Aorta (tissue), 5 donors: ENCODE measurements at regions not wholly inside any gene's neighbourhood (a gene's known extent, or its start where the extent isn't known, plus 50 kb on each side); places are given as distances from the start of the nearest gene placed in this dataset.
A peak's percentile ranks its signal among the peaks of the same experiment; 100 is the strongest.

Experiments used
- ATAC-seq: fragments of 200-7000 bp; cut with Tn5 transposase; one replicate; pipeline ENCODE4 v1.9.1; 2022; ENCODE audit warnings: moderate library complexity; ENCODE audit not compliant: low FRiP score
- DNase-seq, 2 donors: peaks; one replicate each; pipeline ENCODE4 v3.0.0-alpha.2; 2020
- H3K27ac ChIP-seq, 2 donors: one replicate each; pipeline ENCODE4 v1.5.1; 2013; ENCODE audit warnings: low read length in 2 of 2, mild to moderate bottlenecking in 2 of 2, moderate library complexity in 2 of 2, control low read depth in 1 of 2, inconsistent platforms in 1 of 2, low read depth in 1 of 2
- H3K27me3 ChIP-seq, 2 donors: one replicate each; pipeline ENCODE4 v1.6.1; 2013; ENCODE audit warnings: control low read depth in 1 of 2, low read length in 1 of 2, mild to moderate bottlenecking in 1 of 2, moderate library complexity in 1 of 2; ENCODE audit not compliant: insufficient read depth in 2 of 2, control insufficient read depth in 1 of 2
- H3K36me3 ChIP-seq, 2 donors: one replicate each; pipeline ENCODE4 v1.6.1; 2013; ENCODE audit warnings: control low read depth in 1 of 2, low read length in 1 of 2, mild to moderate bottlenecking in 1 of 2; ENCODE audit not compliant: insufficient read depth in 2 of 2, control insufficient read depth in 1 of 2
- H3K4me1 ChIP-seq, 2 donors: one replicate each; pipeline ENCODE4 v1.6.1; 2013; ENCODE audit warnings: low read length in 2 of 2, control low read depth in 1 of 2, mild to moderate bottlenecking in 1 of 2, moderate library complexity in 1 of 2; ENCODE audit not compliant: insufficient read depth in 2 of 2, control insufficient read depth in 1 of 2
- H3K4me3 ChIP-seq, 2 donors: one replicate each; pipeline ENCODE4 v1.5.1; 2013; ENCODE audit warnings: low read length in 2 of 2, control low read depth in 1 of 2, mild to moderate bottlenecking in 1 of 2
- H3K9me3 ChIP-seq: one replicate; pipeline ENCODE4 v1.6.1; 2013; ENCODE audit warnings: mild to moderate bottlenecking, low read length; ENCODE audit not compliant: control insufficient read depth
- WGBS, 2 donors: extraction: QIAGEN DNeasy Blood & Tissue Kit; methylation state at CpG; one replicate each; pipeline ENCODE4 v1.1.7; 2013; 5-methylcytosine and 5-hydroxymethylcytosine counted together
- intact Hi-C, 2 donors: fragments of 100-400 bp; cut with DNase I; formaldehyde crosslinking; loops; one replicate each; pipeline versions ENCODE4 v1.14.2 to v1.15.0; 2022
- donor health status: healthy with polysubstance abuse.
- donor health status: Bipolar disorder and iron deficiency.
- donor health status: DM: no; HTN: no; CAD: no.
- donor health status: DM: no; HTN: no; CAD: no.
- donor health status: DM: yes; HTN: yes; CAD: no.

- intact Hi-C loops = no loop called here
- no peak for ATAC-seq
- no peak for DNase-seq
- H3K36me3 ChIP-seq = no peaks in the 10 kb centered on the region
- WGBS, 2 donors = 81 to 85% methylated on average over 2 of the region's 2 CpGs
- no peak overlapping the region for H3K27ac ChIP-seq
- H3K4me3 ChIP-seq = no peak overlapping the region
- peaks cover 2% of the 10 kb centered on the region for H3K9me3 ChIP-seq
- H3K4me1 ChIP-seq = no peaks in the 10 kb centered on the region
- no peaks in the 10 kb centered on the region for H3K27me3 ChIP-seq
These were observed 453.2 kb upstream of the CDIN1 start for GRCh38 chr15:36126194-36126593.

- WGBS, 2 donors = 16 to 21% methylated on average over 3 of the region's 3 CpGs
- ATAC-seq = no peak
- peaks cover 0 to 3% of the 10 kb centered on the region in 2 donors for H3K4me1 ChIP-seq
- DNase-seq = no peak
- H3K4me3 ChIP-seq = no peak overlapping the region
- H3K9me3 ChIP-seq = peaks cover 2% of the 10 kb centered on the region
- intact Hi-C loops = no loop called here
- H3K36me3 ChIP-seq = no peaks in the 10 kb centered on the region
- H3K27me3 ChIP-seq = no peaks in the 10 kb centered on the region
- no peak overlapping the region for H3K27ac ChIP-seq
These were observed 448.6 kb upstream of the CDIN1 start for GRCh38 chr15:36130641-36131310.

- ATAC-seq = no peak
These were observed 445.7 kb upstream of the CDIN1 start for GRCh38 chr15:36133742-36134141.

GRCh38 chr15:36136049-36136448, 443.4 kb upstream of the CDIN1 start:
- H3K4me1 ChIP-seq = peaks cover 0 to 3% of the 10 kb centered on the region in 2 donors
- 66 to 88% methylated on average over 2 of the region's 2 CpGs for WGBS, 2 donors
- no peak for ATAC-seq

More at GRCh38 chr15:36133742-36134141, 445.7 kb upstream of the CDIN1 start:
- WGBS, 2 donors = 17 to 30% methylated on average over 2 of the region's 2 CpGs
- Histone ChIP-seq H3K4me1 (peaks cover 0 to 3% of the 10 kb centered on the region in 2 donors), H3K27ac (no peak overlapping the region), H3K9me3 (peaks cover 2% of the 10 kb centered on the region), H3K4me3 (no peak overlapping the region), H3K36me3 (no peaks in the 10 kb centered on the region), H3K27me3 (no peaks in the 10 kb centered on the region)
- intact Hi-C loops = no loop called here
- DNase-seq = no peak

GRCh38 chr15:36152936-36153335, 426.5 kb upstream of the CDIN1 start:
- DNase-seq (no peak), ATAC-seq (no peak)
- Histone ChIP-seq H3K9me3 (no peaks in the 10 kb centered on the region), H3K27me3 (no peaks in the 10 kb centered on the region), H3K27ac (no peak overlapping the region), H3K4me3 (no peak overlapping the region), H3K4me1 (no peaks in the 10 kb centered on the region), H3K36me3 (no peaks in the 10 kb centered on the region)
- intact Hi-C loops = no loop called here

More at GRCh38 chr15:36136049-36136448, 443.4 kb upstream of the CDIN1 start:
- Histone ChIP-seq H3K4me3 (no peak overlapping the region), H3K27me3 (no peaks in the 10 kb centered on the region), H3K27ac (no peak overlapping the region), H3K9me3 (no peaks in the 10 kb centered on the region), H3K36me3 (no peaks in the 10 kb centered on the region)
- DNase-seq = no peak
- intact Hi-C loops = no loop called here

GRCh38 chr15:36156879-36157427, 422.5 kb upstream of the CDIN1 start:
- 40 to 64% methylated on average over 1 of the region's 1 CpG for WGBS, 2 donors
- intact Hi-C loops = no loop called here
- H3K4me1 ChIP-seq = no peaks in the 10 kb centered on the region
- no peaks in the 10 kb centered on the region for H3K9me3 ChIP-seq
- DNase-seq (peak in 1 of 2 donors; percentile 47), ATAC-seq (peak; percentile 42)
- no peaks in the 10 kb centered on the region for H3K27me3 ChIP-seq
- H3K4me3 ChIP-seq = no peak overlapping the region
- no peaks in the 10 kb centered on the region for H3K36me3 ChIP-seq
- H3K27ac ChIP-seq = no peak overlapping the region

GRCh38 chr15:36160351-36160750, 419.1 kb upstream of the CDIN1 start:
- intact Hi-C loops = no loop called here
- DNase-seq = no peak
- 95 to 100% methylated on average over 1 of the region's 1 CpG for WGBS, 2 donors

GRCh38 chr15:36161108-36161507, 418.3 kb upstream of the CDIN1 start:
- ATAC-seq = no peak
- H3K9me3 ChIP-seq = no peaks in the 10 kb centered on the region
- DNase-seq = no peak
- H3K36me3 ChIP-seq = no peaks in the 10 kb centered on the region
- H3K4me3 ChIP-seq = no peak overlapping the region
- no peaks in the 10 kb centered on the region for H3K27me3 ChIP-seq
- H3K27ac ChIP-seq = no peak overlapping the region
- H3K4me1 ChIP-seq = no peaks in the 10 kb centered on the region
- intact Hi-C loops = no loop called here

More at GRCh38 chr15:36160351-36160750, 419.1 kb upstream of the CDIN1 start:
- no peak for ATAC-seq
- Histone ChIP-seq H3K4me3 (no peak overlapping the region), H3K27ac (no peak overlapping the region), H3K36me3 (no peaks in the 10 kb centered on the region), H3K27me3 (no peaks in the 10 kb centered on the region), H3K9me3 (no peaks in the 10 kb centered on the region), H3K4me1 (no peaks in the 10 kb centered on the region)

GRCh38 chr15:36161771-36162212, 417.6 kb upstream of the CDIN1 start:
- Histone ChIP-seq H3K27ac (no peak overlapping the region), H3K9me3 (no peaks in the 10 kb centered on the region), H3K27me3 (no peaks in the 10 kb centered on the region), H3K4me3 (no peak overlapping the region), H3K4me1 (no peaks in the 10 kb centered on the region), H3K36me3 (no peaks in the 10 kb centered on the region)
- DNase-seq (no peak), ATAC-seq (peak; percentile 82)
- WGBS, 2 donors = 4 to 15% methylated on average over 2 of the region's 2 CpGs
- intact Hi-C loops = no loop called here
